ENCODE measurements at regions not wholly inside any gene's neighbourhood (a gene's known extent, or its start where the extent isn't known, plus 50 kb on each side); places are given as distances from the start of the nearest gene placed in this dataset.

- H3K36me3 ChIP-seq (ENCODE audit: control insufficient read depth, low read length): no peaks in the 10 kb centered on the region
- no peaks in the 10 kb centered on the region for H4K20me1 ChIP-seq (ENCODE audit: control insufficient read depth, insufficient read depth, low read depth, low read length)
- TF ChIP-seq EZH2phosphoT487 (IDR thresholded peaks at IDR 0.05; ENCODE audit: borderline replicate concordance, low read length): no peak
- TF ChIP-seq CTCF (IDR thresholded peaks at IDR 0.05; ENCODE audit: low read depth, low read length, poor library complexity, severe bottlenecking): no peak
- H3K79me2 ChIP-seq (ENCODE audit: control insufficient read depth, low read length): no peaks in the 10 kb centered on the region
- no peaks in the 10 kb centered on the region; the same call in 1 of the 2 replicates for H3K27me3 ChIP-seq (ENCODE audit: control insufficient read depth, low read length)
- H3K4me1 ChIP-seq (ENCODE audit: control insufficient read depth, low read length): no peaks in the 10 kb centered on the region
- H3K4me2 ChIP-seq (ENCODE audit: low read length): no peak overlapping the region
- H3K9me2 ChIP-seq (replicated peaks; ENCODE audit: control insufficient read depth, low read length): no peaks in the 10 kb centered on the region
- no peaks in the 10 kb centered on the region for H3F3A ChIP-seq (ENCODE audit: control insufficient read depth, insufficient read depth)
- no peak overlapping the region for H3K4me3 ChIP-seq (ENCODE audit: low read length)
- 0 out of 2 replicates have a peak, but pooled peaks cover 6% of the 10 kb centered on the region for H3K9me3 ChIP-seq (ENCODE audit: control insufficient read depth, insufficient read depth, low read length)
- no peak overlapping the region for H3K27ac ChIP-seq (ENCODE audit: low read depth, low read length)
Measured at GRCh38 chr2:217392930-217393584, 533.2 kb upstream of the TNP1 start.

DNA sequence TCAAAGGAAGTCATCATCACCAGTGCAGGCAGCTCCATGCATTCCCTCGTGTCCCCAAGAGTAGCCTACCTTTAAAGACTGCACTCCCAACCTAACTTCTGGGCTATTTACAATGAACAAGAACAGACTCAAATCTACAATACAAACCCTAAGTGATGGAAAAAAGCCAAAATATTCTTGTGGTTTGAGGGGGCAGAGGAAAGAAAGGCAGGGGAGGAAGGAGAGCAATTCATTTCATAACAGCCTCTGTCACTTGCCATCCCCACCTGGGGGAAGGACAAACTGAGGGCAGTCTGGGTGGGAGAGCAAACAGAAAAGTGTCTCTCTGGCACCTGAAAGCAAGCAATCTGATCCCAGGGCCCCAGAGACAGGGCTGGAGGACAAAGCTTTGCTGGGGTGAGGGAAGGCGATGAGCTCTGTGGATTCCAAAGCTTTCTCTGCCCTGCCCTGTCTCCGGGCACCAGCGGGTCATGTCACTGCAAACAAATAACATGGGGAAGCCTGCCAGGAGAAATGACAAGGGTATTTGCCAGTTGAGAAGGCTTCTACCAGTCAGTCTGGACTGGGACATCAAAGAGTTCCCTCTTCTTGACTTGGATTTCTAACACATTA lies 528.0 kb upstream of the TNP1 start:
- H3K27ac ChIP-seq (ENCODE audit: low read depth, low read length): no peak overlapping the region
- no peak overlapping the region for H3K4me2 ChIP-seq (ENCODE audit: low read length)
- H3K79me2 ChIP-seq (ENCODE audit: control insufficient read depth, low read length): no peaks in the 10 kb centered on the region
- H3K4me3 ChIP-seq (ENCODE audit: low read length): no peak overlapping the region
- no peaks in the 10 kb centered on the region for H4K20me1 ChIP-seq (ENCODE audit: control insufficient read depth, insufficient read depth, low read depth, low read length)
- no peaks in the 10 kb centered on the region for H3F3A ChIP-seq (ENCODE audit: control insufficient read depth, insufficient read depth)
- H3K27me3 ChIP-seq (ENCODE audit: control insufficient read depth, low read length): no peaks in the 10 kb centered on the region
- 0 out of 2 replicates have a peak, but pooled peaks cover 6% of the 10 kb centered on the region for H3K9me3 ChIP-seq (ENCODE audit: control insufficient read depth, insufficient read depth, low read length)
- TF ChIP-seq CTCF (IDR thresholded peaks at IDR 0.05; ENCODE audit: low read depth, low read length, poor library complexity, severe bottlenecking): no peak
- TF ChIP-seq EZH2phosphoT487 (IDR thresholded peaks at IDR 0.05; ENCODE audit: borderline replicate concordance, low read length): no peak
- no peaks in the 10 kb centered on the region for H3K36me3 ChIP-seq (ENCODE audit: control insufficient read depth, low read length)
- no peaks in the 10 kb centered on the region for H3K9me2 ChIP-seq (replicated peaks; ENCODE audit: control insufficient read depth, low read length)
- H3K4me1 ChIP-seq (ENCODE audit: control insufficient read depth, low read length): no peaks in the 10 kb centered on the region

DNA sequence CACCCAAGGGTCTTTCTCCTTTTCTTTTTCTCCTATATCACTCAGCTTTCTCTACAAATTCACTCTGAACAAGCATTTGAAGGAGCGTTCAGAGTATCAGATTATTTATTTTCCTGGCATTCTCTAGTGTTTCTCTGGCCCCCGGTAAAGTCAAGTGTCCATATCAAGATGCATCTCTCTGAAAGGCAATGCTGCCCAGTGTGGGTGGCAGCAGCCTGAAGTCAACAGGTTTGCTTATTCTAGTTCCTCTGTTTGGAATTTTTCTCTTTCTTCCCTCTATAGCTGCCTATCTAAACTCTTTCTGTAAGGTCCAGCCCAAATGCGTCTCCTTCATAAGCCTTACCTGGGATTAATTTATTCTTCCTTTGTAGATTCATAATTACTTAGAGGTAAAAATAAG lies 526.2 kb upstream of the TNP1 start:
- no peak overlapping the region for H3K4me3 ChIP-seq (ENCODE audit: low read length)
- H3K27me3 ChIP-seq (ENCODE audit: control insufficient read depth, low read length): no peaks in the 10 kb centered on the region
- no peaks in the 10 kb centered on the region for H3K9me2 ChIP-seq (replicated peaks; ENCODE audit: control insufficient read depth, low read length)
- H3K4me2 ChIP-seq (ENCODE audit: low read length): no peak overlapping the region
- H3K27ac ChIP-seq (ENCODE audit: low read depth, low read length): no peak overlapping the region
- H3K9me3 ChIP-seq (ENCODE audit: control insufficient read depth, insufficient read depth, low read length): 0 out of 2 replicates have a peak, but pooled peaks cover 6% of the 10 kb centered on the region
- no peaks in the 10 kb centered on the region for H3K4me1 ChIP-seq (ENCODE audit: control insufficient read depth, low read length)
- no peaks in the 10 kb centered on the region for H3F3A ChIP-seq (ENCODE audit: control insufficient read depth, insufficient read depth)
- H3K36me3 ChIP-seq (ENCODE audit: control insufficient read depth, low read length): no peaks in the 10 kb centered on the region
- no peaks in the 10 kb centered on the region for H3K79me2 ChIP-seq (ENCODE audit: control insufficient read depth, low read length)
- no peaks in the 10 kb centered on the region for H4K20me1 ChIP-seq (ENCODE audit: control insufficient read depth, insufficient read depth, low read depth, low read length)
- TF ChIP-seq EZH2phosphoT487 (IDR thresholded peaks at IDR 0.05; ENCODE audit: borderline replicate concordance, low read length): no peak

DNA sequence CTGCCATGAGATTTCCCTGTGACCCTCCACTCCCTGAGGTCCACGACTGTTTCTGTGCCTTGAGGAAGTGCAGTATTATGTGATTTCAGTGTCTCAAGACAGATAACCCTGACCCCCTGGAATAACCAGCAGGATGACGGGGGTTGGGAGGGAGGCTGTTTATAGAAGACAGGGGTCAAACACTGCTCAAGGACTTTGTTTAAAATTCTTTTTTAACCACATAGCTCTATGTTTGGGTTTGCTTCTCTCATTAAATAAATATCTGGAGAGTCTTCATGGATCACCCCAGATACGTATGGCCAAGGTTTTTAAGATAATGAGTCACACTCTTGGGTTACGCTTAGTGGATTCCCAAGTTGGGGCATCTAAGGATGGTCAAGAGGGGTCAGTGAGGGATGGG lies 523.8 kb upstream of the TNP1 start:
- H3K4me2 ChIP-seq (ENCODE audit: low read length): no peak overlapping the region
- no peaks in the 10 kb centered on the region for H3K9me3 ChIP-seq (ENCODE audit: control insufficient read depth, insufficient read depth, low read length)
- no peaks in the 10 kb centered on the region for H3F3A ChIP-seq (ENCODE audit: control insufficient read depth, insufficient read depth)
- no peak overlapping the region for H3K4me3 ChIP-seq (ENCODE audit: low read length)
- H3K27ac ChIP-seq (ENCODE audit: low read depth, low read length): no peak overlapping the region
- H3K36me3 ChIP-seq (ENCODE audit: control insufficient read depth, low read length): no peaks in the 10 kb centered on the region
- H3K79me2 ChIP-seq (ENCODE audit: control insufficient read depth, low read length): no peaks in the 10 kb centered on the region
- no peaks in the 10 kb centered on the region for H3K9me2 ChIP-seq (replicated peaks; ENCODE audit: control insufficient read depth, low read length)
- H4K20me1 ChIP-seq (ENCODE audit: control insufficient read depth, insufficient read depth, low read depth, low read length): no peaks in the 10 kb centered on the region
- no peaks in the 10 kb centered on the region for H3K4me1 ChIP-seq (ENCODE audit: control insufficient read depth, low read length)
- TF ChIP-seq CTCF (IDR thresholded peaks at IDR 0.05; ENCODE audit: low read depth, low read length, poor library complexity, severe bottlenecking) (no peak), EZH2phosphoT487 (IDR thresholded peaks at IDR 0.05; ENCODE audit: borderline replicate concordance, low read length) (no peak)
- no peaks in the 10 kb centered on the region for H3K27me3 ChIP-seq (ENCODE audit: control insufficient read depth, low read length)

Measured in DOHH2 (cell line).